Lung (tissue), 11 donors: ENCODE measurements at regions not wholly inside any gene's neighbourhood (a gene's known extent, or its start where the extent isn't known, plus 50 kb on each side); places are given as distances from the start of the nearest gene placed in this dataset.

Experiments used
- ATAC-seq: fragments of 200-7000 bp; cut with Tn5 transposase; one replicate; pipeline ENCODE4 v1.9.1; 2020; ENCODE audit warnings: moderate number of reproducible peaks; ENCODE audit not compliant: insufficient read depth, low FRiP score
- DNase-seq, 3 donors: peaks; one replicate each; pipeline ENCODE4 v3.0.0-alpha.2; 2013 to 2017
- H3K27ac ChIP-seq, 2 donors: one replicate each; pipeline ENCODE4 v1.5.1; 2013; ENCODE audit warnings: mild to moderate bottlenecking in 2 of 2, moderate library complexity in 2 of 2, control low read depth in 1 of 2, inconsistent platforms in 1 of 2, low read depth in 1 of 2, low read length in 1 of 2
- H3K27me3 ChIP-seq, 3 donors: one replicate each; pipeline ENCODE4 v1.5.1; 2013; ENCODE audit warnings: low read length in 2 of 3; ENCODE audit not compliant: control insufficient read depth in 3 of 3, insufficient read depth in 3 of 3
- H3K36me3 ChIP-seq, 4 donors: one replicate each; pipeline ENCODE4 v1.5.1; 2013; ENCODE audit warnings: low read length in 4 of 4, mild to moderate bottlenecking in 1 of 4, moderate library complexity in 1 of 4; ENCODE audit not compliant: control insufficient read depth in 4 of 4, insufficient read depth in 4 of 4
- H3K4me1 ChIP-seq, 5 donors: one replicate each; pipeline ENCODE4 v1.5.1; 2013; ENCODE audit warnings: low read length in 5 of 5, mild to moderate bottlenecking in 2 of 5, moderate library complexity in 1 of 5; ENCODE audit not compliant: control insufficient read depth in 5 of 5, insufficient read depth in 5 of 5
- H3K4me3 ChIP-seq: one replicate; pipeline ENCODE4 v1.5.1; 2013; ENCODE audit warnings: mild to moderate bottlenecking, control low read depth, moderate library complexity
- H3K9ac ChIP-seq, 2 donors: one replicate each; pipeline ENCODE4 v1.5.1; 2013; ENCODE audit warnings: low read length in 2 of 2, control low read depth in 1 of 2; ENCODE audit not compliant: insufficient read depth in 1 of 2
- H3K9me3 ChIP-seq, 4 donors: one replicate each; pipeline ENCODE4 v1.5.1; 2013; ENCODE audit warnings: low read length in 3 of 4, mild to moderate bottlenecking in 1 of 4, moderate library complexity in 1 of 4; ENCODE audit not compliant: control insufficient read depth in 4 of 4, insufficient read depth in 3 of 4
- CTCF ChIP-seq: IDR thresholded peaks from 2 replicates; pipeline ENCODE4 v1.5.1; 2012; ENCODE audit warnings: mild to moderate bottlenecking; ENCODE audit errors: control extremely low read depth, extremely low read depth
- WGBS, 2 donors: extraction: QIAGEN DNeasy Blood & Tissue Kit; methylation state at CpG; one replicate each; pipeline ENCODE4 v1.1.7; 2013; 5-methylcytosine and 5-hydroxymethylcytosine counted together
- donor health status: control.
- donor health status: control.
- donor health status: Bipolar disorder and iron deficiency.
- donor health status: healthy.
- donor health status: DM: yes; HTN: yes; CAD: no.

DNA sequence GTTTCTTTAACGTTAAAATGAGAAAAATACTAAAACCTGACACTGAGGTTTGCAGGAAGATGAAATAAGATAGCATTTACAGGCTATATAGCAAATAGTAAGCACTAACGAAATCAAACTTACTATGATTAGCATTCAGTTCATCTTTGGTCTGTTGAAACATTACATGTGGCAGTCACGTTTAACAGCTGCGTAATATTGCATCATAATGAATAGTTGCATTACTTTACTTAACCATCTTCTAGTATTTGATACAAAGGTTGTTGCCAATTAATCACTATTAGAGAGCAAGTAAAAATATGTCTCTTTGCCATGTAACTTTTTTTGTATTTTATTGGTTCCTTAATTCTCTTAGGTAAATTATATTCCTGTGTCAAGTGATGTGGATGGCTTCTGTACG is 131.8 kb upstream of the GHITM start:
- no peaks in the 10 kb centered on the region for H3K27me3 ChIP-seq
- DNase-seq = no peak
- H3K9me3 ChIP-seq = no peaks in the 10 kb centered on the region
- no peak for ATAC-seq
- no peak overlapping the region for H3K27ac ChIP-seq
- H3K36me3 ChIP-seq = no peaks in the 10 kb centered on the region
- no peak overlapping the region for H3K4me3 ChIP-seq
- peaks cover 0 to 1% (median 0%) of the 10 kb centered on the region in 5 donors for H3K4me1 ChIP-seq
- 71 to 79% methylated on average over 5 of the region's 5 CpGs for WGBS, 2 donors
- H3K9ac ChIP-seq = no peak overlapping the region
- no peak for TF ChIP-seq CTCF

- TF ChIP-seq CTCF = no peak
- DNase-seq (no peak), ATAC-seq (no peak)
- Histone ChIP-seq H3K9me3 (no peaks in the 10 kb centered on the region), H3K36me3 (no peaks in the 10 kb centered on the region), H3K27ac (no peak overlapping the region), H3K4me1 (peaks cover 0 to 1% (median 0%) of the 10 kb centered on the region in 5 donors), H3K4me3 (no peak overlapping the region), H3K27me3 (no peaks in the 10 kb centered on the region), H3K9ac (no peak overlapping the region)
- 39 to 44% methylated on average over 3 of the region's 3 CpGs for WGBS, 2 donors
Observed at GRCh38 chr10:84008878-84009277, 130.4 kb upstream of the GHITM start.

- Histone ChIP-seq H3K4me3 (no peak overlapping the region), H3K9ac (no peak overlapping the region), H3K4me1 (no peaks in the 10 kb centered on the region), H3K9me3 (peaks cover 0 to 2% (median 0%) of the 10 kb centered on the region in 4 donors), H3K27ac (no peak overlapping the region), H3K27me3 (no peaks in the 10 kb centered on the region), H3K36me3 (no peaks in the 10 kb centered on the region)
- 64 to 78% methylated on average over 2 of the region's 2 CpGs for WGBS, 2 donors
- ATAC-seq (no peak), DNase-seq (no peak)
- no peak for TF ChIP-seq CTCF
Observed at GRCh38 chr10:84012431-84012830, 126.9 kb upstream of the GHITM start.

DNA sequence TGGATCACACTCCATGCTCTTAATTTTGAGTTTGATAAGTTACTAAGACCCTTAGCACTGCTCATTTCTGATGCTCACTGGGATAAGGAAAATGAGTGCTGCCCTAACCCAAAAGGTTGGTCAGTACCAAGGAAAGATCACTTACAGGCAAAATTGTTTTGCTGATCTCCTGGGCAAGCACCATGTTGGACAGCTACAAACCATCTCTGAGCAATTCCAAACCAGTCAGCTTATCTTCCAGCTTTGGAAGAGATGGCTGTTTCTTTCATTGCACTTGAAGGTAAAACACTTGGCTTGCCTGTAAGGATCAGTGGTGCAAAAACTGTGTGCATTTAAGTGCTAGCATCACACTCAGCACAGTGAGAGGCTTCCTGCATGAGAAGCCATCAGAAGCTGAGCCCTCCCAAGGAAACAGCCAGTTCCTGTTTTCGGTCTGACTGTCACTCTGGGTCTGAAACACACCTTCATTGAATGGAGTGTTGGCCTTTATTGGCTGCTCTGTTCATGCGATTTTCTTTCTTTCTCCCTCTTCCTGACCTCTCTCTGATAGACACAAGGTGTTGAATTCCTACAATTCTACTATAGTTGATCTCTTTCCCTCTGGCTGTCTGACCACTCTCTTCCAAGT is 126.4 kb upstream of the GHITM start:
- no peak for ATAC-seq
- 35 to 40% methylated on average over 2 of the region's 2 CpGs for WGBS, 2 donors

More for the DNA sequence above, 126.4 kb upstream of the GHITM start:
- TF ChIP-seq CTCF = no peak
- Histone ChIP-seq H3K27ac (no peak overlapping the region), H3K9me3 (peaks cover 0 to 2% (median 0%) of the 10 kb centered on the region in 4 donors), H3K9ac (no peak overlapping the region), H3K27me3 (no peaks in the 10 kb centered on the region), H3K4me1 (no peaks in the 10 kb centered on the region), H3K4me3 (no peak overlapping the region), H3K36me3 (no peaks in the 10 kb centered on the region)
- no peak for DNase-seq
